HCT116 (cell line): ENCODE measurements at regions not wholly inside any gene's neighbourhood (a gene's known extent, or its start where the extent isn't known, plus 50 kb on each side); places are given as distances from the start of the nearest gene placed in this dataset.

Source experiments
- ATAC-seq: fragments of 200-7000 bp; cut with Tn5 transposase; 2 replicates; pipeline ENCODE4 v1.9.1; 2020; ENCODE audit warnings: mild to moderate bottlenecking, moderate library complexity
- BruUV-seq: library from RNA; stranded (reverse); fragments of 400-500 nt; replicated peaks from 2 replicates; lab custom pipeline; 2021; lab: Mats Ljungman, UMichigan
- CTCF ChIA-PET: fragments of 300-600 bp; sonication (Branson Sonifier 250); formaldehyde crosslinking; loops from one replicate; lab custom pipeline; 2021; ENCODE audit warnings: antibody characterized with exemption; lab: Charles Lee
- POLR2A ChIA-PET: fragments of 300-600, 350-600 bp; sonication (Branson Sonifier 250); formaldehyde crosslinking; loops from one replicate; lab custom pipeline; 2021; ENCODE audit warnings: antibody characterized with exemption; lab: Charles Lee
- RAD21 ChIA-PET, 2 experiments: fragments of 300-600 bp; sonication (Branson Sonifier 250); formaldehyde crosslinking; loops; one replicate each; lab custom pipeline; 2023; ENCODE audit warnings: low total read pairs in 2 of 2; ENCODE audit not compliant: uncharacterized antibody in 2 of 2, unreplicated experiment in 2 of 2, low non-redundant PET in 1 of 2; lab: Charles Lee
- DNase-seq: peaks from one replicate; pipeline ENCODE4 v3.0.0-alpha.2; 2010; ENCODE audit warnings: low read depth, low spot score
- H2AFZ ChIP-seq: fragments of 200-600 bp; shearing (Covaris generic), sonication (generic); 2 replicates; pipeline ENCODE4 v1.6.1; 2017; ENCODE audit warnings: low read depth, mixed run types, mixed read lengths, antibody characterized with exemption, low read length; ENCODE audit not compliant: poor library complexity, severe bottlenecking
- H3K27ac ChIP-seq: 2 replicates; pipeline ENCODE4 v1.5.1; 2012; ENCODE audit warnings: low read depth, low read length
- H3K27me3 ChIP-seq: fragments of 200-600 bp; sonication (generic); 2 replicates; pipeline ENCODE4 v1.6.1; 2016; ENCODE audit warnings: mixed run types, low read length, mixed read lengths; ENCODE audit not compliant: insufficient read depth
- H3K36me3 ChIP-seq, 2 experiments: fragments of 200-500 bp in 1 of 2; fragments of 200-600 bp in 1 of 2; sonication (Bioruptor generic) in 1 of 2; sonication (generic) in 1 of 2; 2 replicates each; pipeline versions ENCODE4 v1.5.1 to v1.6.1; 2014 to 2016; ENCODE audit warnings: low read length in 2 of 2, inconsistent platforms in 1 of 2, mixed read lengths in 1 of 2, mixed run types in 1 of 2; ENCODE audit not compliant: insufficient read depth in 2 of 2, control insufficient read depth in 1 of 2
- H3K4me1 ChIP-seq, 2 experiments: fragments of 200-600 bp in 1 of 2; sonication (generic) in 1 of 2; 2 replicates each; pipeline versions ENCODE4 v1.5.1 to v1.6.1; 2012 to 2017; ENCODE audit warnings: low read length in 2 of 2, inconsistent platforms in 1 of 2, mild to moderate bottlenecking in 1 of 2, mixed read lengths in 1 of 2, mixed run types in 1 of 2, moderate library complexity in 1 of 2; ENCODE audit not compliant: insufficient read depth in 2 of 2, control insufficient read depth in 1 of 2
- H3K4me2 ChIP-seq: fragments of 200-600 bp; sonication (generic); 2 replicates; pipeline ENCODE4 v1.6.1; 2017; ENCODE audit warnings: mixed run types, low read length, mixed read lengths
- H3K4me3 ChIP-seq, 2 experiments: fragments of 200-600 bp in 1 of 2; sonication (generic) in 1 of 2; replicated peaks in 1 of 2; 2 replicates each; pipeline ENCODE4 v1.5.1; 2011 to 2016; ENCODE audit warnings: low read length in 2 of 2, control low read depth in 1 of 2, low read depth in 1 of 2, mild to moderate bottlenecking in 1 of 2, mixed read lengths in 1 of 2, mixed run types in 1 of 2
- H3K79me2 ChIP-seq: fragments of 200-600 bp; sonication (generic); 2 replicates; pipeline ENCODE4 v1.6.1; 2017; ENCODE audit warnings: mild to moderate bottlenecking, mixed run types, low read length, moderate library complexity, mixed read lengths; ENCODE audit not compliant: insufficient read depth
- H3K9ac ChIP-seq: fragments of 200-600 bp; sonication (generic); 2 replicates; pipeline ENCODE4 v1.6.1; 2016; ENCODE audit warnings: low read length, mixed read lengths
- H3K9me2 ChIP-seq: fragments of 200-600 bp; sonication (generic), shearing (Covaris generic); 2 replicates; pipeline ENCODE4 v1.6.1; 2017; ENCODE audit warnings: mixed run types, mild to moderate bottlenecking, moderate library complexity; ENCODE audit not compliant: insufficient read depth
- H3K9me3 ChIP-seq, 2 experiments: fragments of 200-500 bp in 1 of 2; fragments of 200-600 bp in 1 of 2; sonication (Bioruptor generic) in 1 of 2; sonication (generic) in 1 of 2; 2 replicates each; pipeline ENCODE4 v1.6.1; 2014 to 2017; ENCODE audit warnings: low read length in 2 of 2, mixed read lengths in 2 of 2, inconsistent platforms in 1 of 2, low read depth in 1 of 2, mild to moderate bottlenecking in 1 of 2, mixed run types in 1 of 2, moderate library complexity in 1 of 2; ENCODE audit not compliant: control insufficient read depth in 1 of 2, insufficient read depth in 1 of 2
- H4K20me1 ChIP-seq: fragments of 200-600 bp; sonication (generic), shearing (Covaris generic); 2 replicates; pipeline ENCODE4 v1.6.1; 2017; ENCODE audit warnings: mixed run types, mild to moderate bottlenecking, moderate library complexity; ENCODE audit not compliant: insufficient read depth
- ATF3 ChIP-seq: IDR thresholded peaks from 2 replicates; pipeline ENCODE4 v1.6.1; 2012
- CEBPB ChIP-seq: IDR thresholded peaks from 2 replicates; pipeline ENCODE4 v1.6.1; 2012; ENCODE audit warnings: low read depth
- EGR1 ChIP-seq: IDR thresholded peaks from 2 replicates; pipeline ENCODE4 v1.6.1; 2012; ENCODE audit warnings: low read depth
- EZH2 ChIP-seq: fragments of 200-600 bp; sonication (generic); IDR thresholded peaks from 2 replicates; pipeline ENCODE4 v1.6.1; 2017; ENCODE audit warnings: antibody characterized with exemption, mixed run types
- EZH2phosphoT487 ChIP-seq: fragments of 200-600 bp; IDR thresholded peaks from 2 replicates; pipeline ENCODE4 v1.6.1; 2018; ENCODE audit warnings: antibody characterized with exemption, borderline replicate concordance
- JUND ChIP-seq: IDR thresholded peaks from 2 replicates; pipeline ENCODE4 v1.6.1; 2012
- POLR2A ChIP-seq: IDR thresholded peaks from 2 replicates; pipeline ENCODE4 v1.7.0; 2011; ENCODE audit warnings: borderline replicate concordance; ENCODE audit not compliant: insufficient read depth, insufficient read length; ENCODE audit errors: extremely low read depth
- POLR2AphosphoS5 ChIP-seq: IDR thresholded peaks from 2 replicates; pipeline ENCODE4 v1.6.1; 2011; ENCODE audit warnings: mild to moderate bottlenecking, low read depth, low read length, moderate library complexity
- RAD21 ChIP-seq: IDR thresholded peaks from 2 replicates; pipeline ENCODE4 v1.6.1; 2012; ENCODE audit warnings: low read depth, mild to moderate bottlenecking
- REST ChIP-seq: IDR thresholded peaks from 2 replicates; pipeline ENCODE4 v1.6.1; 2012; ENCODE audit warnings: low read depth
- SP1 ChIP-seq: IDR thresholded peaks from 2 replicates; pipeline ENCODE4 v1.6.1; 2012; ENCODE audit warnings: low read depth
- SRF ChIP-seq: IDR thresholded peaks from 2 replicates; pipeline ENCODE4 v1.6.1; 2012; ENCODE audit warnings: low read depth
- YY1 ChIP-seq: IDR thresholded peaks from 2 replicates; pipeline ENCODE4 v1.6.1; 2011; ENCODE audit warnings: low read length, low read depth, moderate library complexity, mild to moderate bottlenecking; ENCODE audit not compliant: insufficient replicate concordance; ENCODE audit errors: extremely low read depth
- ZFX ChIP-seq: fragments of 450-650 bp; IDR thresholded peaks from 2 replicates; pipeline ENCODE4 v1.6.1; 2017
- ZNF274 ChIP-seq: fragments of 200-500 bp; sonication (Bioruptor generic); IDR thresholded peaks from 2 replicates; pipeline ENCODE4 v1.6.1; 2014; ENCODE audit warnings: mild to moderate bottlenecking, low read depth, low read length, inconsistent platforms
- intact Hi-C: fragments of 100-400 bp; cut with micrococcal nuclease; formaldehyde crosslinking; loops from 2 replicates; pipeline ENCODE4 v1.10.0; 2022
- TF ChIP-seq, protein P1 (sequence below): IDR thresholded peaks from 2 replicates; pipeline ENCODE4 v1.6.1; 2012
- TF ChIP-seq, protein P2 (sequence below): IDR thresholded peaks from 2 replicates; pipeline ENCODE4 v1.6.1; 2011; ENCODE audit warnings: mild to moderate bottlenecking, low read length, moderate library complexity; ENCODE audit not compliant: insufficient replicate concordance; ENCODE audit errors: extremely low read depth

GRCh38 chr13:51019026-51019425 is 92.0 kb downstream of the C13orf42 start (continued):
- TF ChIP-seq ZNF274 (no peak), JUND (no peak), SRF (no peak), RAD21 (no peak)

DNA sequence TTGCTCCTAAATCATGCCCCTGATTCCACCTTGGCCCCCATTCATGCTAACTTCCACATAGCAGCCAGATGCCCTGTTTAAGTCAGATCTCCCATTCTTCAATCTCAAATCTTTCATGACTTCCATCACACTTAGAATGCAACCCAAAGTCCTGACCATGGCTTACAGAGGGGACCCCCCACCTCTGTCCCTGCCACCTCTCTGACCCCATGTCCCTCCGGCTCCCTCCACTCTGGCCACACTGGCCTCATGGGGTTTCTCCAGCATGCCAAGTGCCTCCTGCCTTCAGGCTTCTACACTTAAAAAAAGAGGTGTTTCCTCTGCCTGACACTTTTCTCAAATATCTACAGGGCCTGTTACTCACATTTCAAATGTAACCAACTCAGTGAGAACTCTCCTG is 93.6 kb downstream of the C13orf42 start:
- BruUV-seq = no TSS peak
- Histone ChIP-seq H3K79me2 (no peaks in the 10 kb centered on the region), H3K4me2 (no peak overlapping the region), H3K9me3 (no peaks in the 10 kb centered on the region; a peak in 1 of 4 replicates), H3K9ac (no peak overlapping the region), H3K27me3 (no peaks in the 10 kb centered on the region), H3K9me2 (no peaks in the 10 kb centered on the region), H4K20me1 (no peaks in the 10 kb centered on the region), H3K27ac (no peak overlapping the region), H2AFZ (no peak overlapping the region), H3K4me1 (no peaks in the 10 kb centered on the region), H3K36me3 (no peaks in the 10 kb centered on the region), H3K4me3 (no peak overlapping the region)
- intact Hi-C loops = no loop called here
- ChIA-PET CTCF (no interaction called here), RAD21 (no interaction called here), POLR2A (no interaction called here)
- ATAC-seq (no peak), DNase-seq (no peak)
- no peak for TF ChIP-seq RAD21
- TF ChIP-seq YY1 = no peak
- no peak for TF ChIP-seq REST
- no peak for TF ChIP-seq EZH2phosphoT487
- no peak for TF ChIP-seq EGR1
- TF ChIP-seq, protein P1, sequence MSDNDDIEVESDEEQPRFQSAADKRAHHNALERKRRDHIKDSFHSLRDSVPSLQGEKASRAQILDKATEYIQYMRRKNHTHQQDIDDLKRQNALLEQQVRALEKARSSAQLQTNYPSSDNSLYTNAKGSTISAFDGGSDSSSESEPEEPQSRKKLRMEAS = no peak
- no peak for TF ChIP-seq CEBPB
- TF ChIP-seq SP1 = no peak
- no peak for TF ChIP-seq POLR2A
- TF ChIP-seq ZFX = no peak
- TF ChIP-seq ATF3 = no peak
- TF ChIP-seq POLR2AphosphoS5 = no peak
- no peak for TF ChIP-seq EZH2
- TF ChIP-seq, protein P2, sequence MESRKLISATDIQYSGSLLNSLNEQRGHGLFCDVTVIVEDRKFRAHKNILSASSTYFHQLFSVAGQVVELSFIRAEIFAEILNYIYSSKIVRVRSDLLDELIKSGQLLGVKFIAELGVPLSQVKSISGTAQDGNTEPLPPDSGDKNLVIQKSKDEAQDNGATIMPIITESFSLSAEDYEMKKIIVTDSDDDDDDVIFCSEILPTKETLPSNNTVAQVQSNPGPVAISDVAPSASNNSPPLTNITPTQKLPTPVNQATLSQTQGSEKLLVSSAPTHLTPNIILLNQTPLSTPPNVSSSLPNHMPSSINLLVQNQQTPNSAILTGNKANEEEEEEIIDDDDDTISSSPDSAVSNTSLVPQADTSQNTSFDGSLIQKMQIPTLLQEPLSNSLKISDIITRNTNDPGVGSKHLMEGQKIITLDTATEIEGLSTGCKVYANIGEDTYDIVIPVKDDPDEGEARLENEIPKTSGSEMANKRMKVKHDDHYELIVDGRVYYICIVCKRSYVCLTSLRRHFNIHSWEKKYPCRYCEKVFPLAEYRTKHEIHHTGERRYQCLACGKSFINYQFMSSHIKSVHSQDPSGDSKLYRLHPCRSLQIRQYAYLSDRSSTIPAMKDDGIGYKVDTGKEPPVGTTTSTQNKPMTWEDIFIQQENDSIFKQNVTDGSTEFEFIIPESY = no peak
